IMR-90 (cell line): ENCODE measurements at regions not wholly inside any gene's neighbourhood (a gene's known extent, or its start where the extent isn't known, plus 50 kb on each side); places are given as distances from the start of the nearest gene placed in this dataset.

Source experiments
- MAZ ChIP-seq: IDR thresholded peaks from 2 replicates; pipeline ENCODE4 v1.6.1; 2012; ENCODE audit warnings: low read depth, mild to moderate bottlenecking, low read length, improper control_type of control experiment, moderate library complexity, borderline replicate concordance
- POLR2A ChIP-seq: IDR thresholded peaks from 2 replicates; pipeline ENCODE4 v1.6.1; 2012; ENCODE audit warnings: mild to moderate bottlenecking, low read depth, low read length
- RAD21 ChIP-seq: IDR thresholded peaks from 2 replicates; pipeline ENCODE4 v1.6.1; 2012; ENCODE audit warnings: low read length, improper control_type of control experiment
- RFX5 ChIP-seq: IDR thresholded peaks from 2 replicates; pipeline ENCODE4 v1.8.0; 2012; ENCODE audit warnings: low read depth, mild to moderate bottlenecking, low read length, moderate library complexity
- TF ChIP-seq, protein P1 (sequence below): fragments of 150-350 bp; IDR thresholded peaks from 2 replicates; pipeline ENCODE4 v1.6.1; 2017; ENCODE audit warnings: mild to moderate bottlenecking, antibody characterized with exemption, low read length, low read depth
- TF ChIP-seq, protein P2 (sequence below): conservative IDR thresholded peaks from 2 replicates; pipeline ENCODE4 v1.5.1; 2012; ENCODE audit warnings: mild to moderate bottlenecking, low read depth, low read length, improper control_type of control experiment

DNA sequence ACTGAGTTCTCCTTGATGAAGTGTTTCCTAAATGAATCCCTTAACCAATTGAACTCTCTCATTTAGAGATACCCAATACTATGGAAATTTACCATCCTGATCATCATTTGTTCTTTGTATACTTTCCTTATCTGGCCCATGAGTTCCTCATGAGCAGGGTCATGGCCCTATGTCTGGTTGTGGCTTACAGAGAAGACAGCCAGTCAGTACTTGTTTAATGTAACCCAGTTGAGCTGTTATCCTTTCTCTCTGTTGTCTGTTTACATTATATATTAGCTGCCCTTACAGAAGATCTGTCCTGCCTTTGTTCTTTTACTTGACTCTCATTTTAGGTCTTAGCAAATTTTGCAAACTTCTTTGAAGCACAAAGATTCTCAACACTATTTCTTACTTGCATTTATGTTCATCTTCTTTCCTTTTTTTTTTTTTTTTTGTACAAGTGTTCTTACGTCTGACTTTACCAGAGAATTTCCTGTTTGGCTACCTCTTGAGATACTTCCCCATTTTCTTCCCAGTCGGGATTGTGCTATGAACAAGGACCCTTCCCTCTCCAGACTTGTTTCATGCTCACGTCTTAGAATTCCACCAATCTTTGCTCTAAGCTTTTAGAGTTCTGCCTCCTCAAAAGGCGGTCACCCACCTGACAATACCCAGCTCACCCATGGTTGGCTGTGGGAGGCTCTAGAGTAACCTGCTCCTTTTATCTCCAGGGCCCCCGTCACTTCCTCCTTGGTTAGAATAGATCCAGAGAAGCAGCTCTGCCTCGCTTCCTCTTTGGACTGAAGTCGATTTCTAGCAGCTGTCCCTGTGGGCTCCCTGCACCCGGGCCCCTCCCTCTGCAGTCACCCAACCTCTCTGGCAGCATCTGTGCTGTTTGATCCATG, 53.6 kb upstream of the RUNX1 start:
- TF ChIP-seq, protein P1, sequence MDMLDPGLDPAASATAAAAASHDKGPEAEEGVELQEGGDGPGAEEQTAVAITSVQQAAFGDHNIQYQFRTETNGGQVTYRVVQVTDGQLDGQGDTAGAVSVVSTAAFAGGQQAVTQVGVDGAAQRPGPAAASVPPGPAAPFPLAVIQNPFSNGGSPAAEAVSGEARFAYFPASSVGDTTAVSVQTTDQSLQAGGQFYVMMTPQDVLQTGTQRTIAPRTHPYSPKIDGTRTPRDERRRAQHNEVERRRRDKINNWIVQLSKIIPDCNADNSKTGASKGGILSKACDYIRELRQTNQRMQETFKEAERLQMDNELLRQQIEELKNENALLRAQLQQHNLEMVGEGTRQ = no peak
- TF ChIP-seq, protein P2, sequence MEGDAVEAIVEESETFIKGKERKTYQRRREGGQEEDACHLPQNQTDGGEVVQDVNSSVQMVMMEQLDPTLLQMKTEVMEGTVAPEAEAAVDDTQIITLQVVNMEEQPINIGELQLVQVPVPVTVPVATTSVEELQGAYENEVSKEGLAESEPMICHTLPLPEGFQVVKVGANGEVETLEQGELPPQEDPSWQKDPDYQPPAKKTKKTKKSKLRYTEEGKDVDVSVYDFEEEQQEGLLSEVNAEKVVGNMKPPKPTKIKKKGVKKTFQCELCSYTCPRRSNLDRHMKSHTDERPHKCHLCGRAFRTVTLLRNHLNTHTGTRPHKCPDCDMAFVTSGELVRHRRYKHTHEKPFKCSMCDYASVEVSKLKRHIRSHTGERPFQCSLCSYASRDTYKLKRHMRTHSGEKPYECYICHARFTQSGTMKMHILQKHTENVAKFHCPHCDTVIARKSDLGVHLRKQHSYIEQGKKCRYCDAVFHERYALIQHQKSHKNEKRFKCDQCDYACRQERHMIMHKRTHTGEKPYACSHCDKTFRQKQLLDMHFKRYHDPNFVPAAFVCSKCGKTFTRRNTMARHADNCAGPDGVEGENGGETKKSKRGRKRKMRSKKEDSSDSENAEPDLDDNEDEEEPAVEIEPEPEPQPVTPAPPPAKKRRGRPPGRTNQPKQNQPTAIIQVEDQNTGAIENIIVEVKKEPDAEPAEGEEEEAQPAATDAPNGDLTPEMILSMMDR = no peak
- no peak for TF ChIP-seq RAD21
- no peak for TF ChIP-seq POLR2A
- no peak for TF ChIP-seq RFX5
- TF ChIP-seq MAZ = no peak
